IPS-NIHi11 (cell line): ENCODE measurements at regions not wholly inside any gene's neighbourhood (a gene's known extent, or its start where the extent isn't known, plus 50 kb on each side); places are given as distances from the start of the nearest gene placed in this dataset.
"Not testable (repeated sequence)": the region's sequence is repeated elsewhere in the genome, so short reads cannot be mapped to it uniquely, and the experiment has no call there.

Experiments
- DNase-seq: peaks from one replicate; pipeline ENCODE4 v3.0.0; 2012; ENCODE audit warnings: mixed read lengths, low spot score

- no peak for DNase-seq
Observed at GRCh38 chr12:66775871-66776270, 97.0 kb upstream of the GRIP1 start.

- no peak for DNase-seq
Observed at GRCh38 chr12:66776974-66777373, 98.1 kb upstream of the GRIP1 start.

- no peak for DNase-seq
Observed at GRCh38 chr12:66779466-66779865, 100.6 kb upstream of the GRIP1 start.

GRCh38 chr12:66786531-66787308 is 107.8 kb upstream of the GRIP1 start:
- DNase-seq, result no peak

GRCh38 chr12:66799551-66799950 is 120.7 kb upstream of the GRIP1 start:
- no peak for DNase-seq

- no peak for DNase-seq
Observed at GRCh38 chr12:66800046-66800445, 121.2 kb upstream of the GRIP1 start.

- peak; percentile 31 for DNase-seq
Observed at GRCh38 chr12:66803930-66804329, 125.1 kb upstream of the GRIP1 start.

GRCh38 chr12:66804563-66804974 is 125.7 kb upstream of the GRIP1 start:
- DNase-seq, result no peak

GRCh38 chr12:66808606-66809005 is 129.7 kb upstream of the GRIP1 start:
- no peak for DNase-seq

GRCh38 chr12:66813137-66813892 is 134.4 kb upstream of the GRIP1 start:
- no peak for DNase-seq

- DNase-seq, result no peak
Observed at GRCh38 chr12:66819587-66819986, 140.7 kb upstream of the GRIP1 start.

- DNase-seq, result no peak
Observed at GRCh38 chr12:66822961-66823360, 144.1 kb upstream of the GRIP1 start.

- no peak for DNase-seq
Observed at GRCh38 chr12:66823857-66824570, 145.1 kb upstream of the GRIP1 start.

- DNase-seq, result not testable (repeated sequence)
Observed at GRCh38 chr12:66825921-66826320, 147.0 kb upstream of the GRIP1 start.

GRCh38 chr12:66829660-66830325 is 150.9 kb upstream of the GRIP1 start:
- no peak for DNase-seq

GRCh38 chr12:66831495-66831894 is 152.6 kb upstream of the GRIP1 start:
- DNase-seq, result no peak

GRCh38 chr12:66832997-66833396 is 154.1 kb upstream of the GRIP1 start:
- no peak for DNase-seq

- no peak for DNase-seq
Observed at GRCh38 chr12:66836623-66837310, 157.9 kb upstream of the GRIP1 start.

GRCh38 chr12:66837311-66837627 is 158.4 kb upstream of the GRIP1 start:
- DNase-seq, result no peak

GRCh38 chr12:66838366-66838765 is 159.5 kb upstream of the GRIP1 start:
- DNase-seq, result no peak

- DNase-seq, result peak; percentile 26
Observed at GRCh38 chr12:66848967-66849366, 170.1 kb upstream of the GRIP1 start.

GRCh38 chr12:66851134-66851533 is 172.3 kb upstream of the GRIP1 start:
- no peak for DNase-seq
